Activated CD4-positive, alpha-beta T cell treated with anti-CD3 and anti-CD28 coated beads, Interleukin-2, amount 10 ng/mL, durations not matched to agents 24 days and 14 days (primary cell): ENCODE measurements at regions not wholly inside any gene's neighbourhood (a gene's known extent, or its start where the extent isn't known, plus 50 kb on each side); places are given as distances from the start of the nearest gene placed in this dataset.
"Not testable (repeated sequence)": the region's sequence is repeated elsewhere in the genome, so short reads cannot be mapped to it uniquely, and the experiment has no call there.

Experiments used
- DNase-seq: peaks from one replicate; pipeline ENCODE4 v3.0.0; 2022
- H3K27ac Mint-ChIP-seq: one replicate; pipeline ENCODE4 v1.8.0; 2022; ENCODE audit warnings: mild to moderate bottlenecking, mixed read lengths
- H3K27me3 Mint-ChIP-seq: one replicate; pipeline ENCODE4 v1.8.0; 2022; ENCODE audit warnings: mixed read lengths
- H3K36me3 Mint-ChIP-seq: one replicate; pipeline ENCODE4 v1.8.0; 2022; ENCODE audit warnings: low read depth, mild to moderate bottlenecking, mixed read lengths
- H3K4me1 Mint-ChIP-seq: one replicate; pipeline ENCODE4 v1.8.0; 2021; ENCODE audit warnings: mixed read lengths
- H3K4me3 Mint-ChIP-seq: one replicate; pipeline ENCODE4 v1.8.0; 2022; ENCODE audit warnings: mild to moderate bottlenecking, moderate library complexity, mixed read lengths
- H3K9me3 Mint-ChIP-seq: one replicate; pipeline ENCODE4 v1.8.0; 2021; ENCODE audit warnings: mixed read lengths
- intact Hi-C: fragments of 100-400 bp; cut with micrococcal nuclease; formaldehyde crosslinking; loops from one replicate; pipeline ENCODE4 v1.15.1; 2023

DNA sequence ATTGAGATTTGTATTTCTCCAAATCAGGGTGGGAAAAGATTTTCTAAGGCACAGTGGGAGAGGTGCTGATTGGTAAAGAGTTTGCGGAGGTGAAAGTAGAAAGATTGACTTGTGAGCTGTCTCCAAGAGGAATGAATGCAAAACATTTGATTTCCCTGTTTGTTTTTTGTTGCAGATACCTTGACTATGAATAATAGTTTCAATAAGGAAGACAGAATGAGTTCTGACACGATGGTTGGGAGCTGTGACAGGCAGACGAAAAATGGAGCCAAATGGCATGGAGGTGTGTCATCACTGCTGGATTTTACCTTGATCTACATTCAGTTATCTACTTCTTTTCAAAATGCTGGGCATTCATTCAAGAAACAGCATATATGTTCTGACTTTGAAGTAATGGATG lies 145.1 kb downstream of the NFKBIZ start:
- Mint-ChIP-seq H3K36me3 (no peaks in the 10 kb centered on the region), H3K27me3 (peaks cover 18% of the 10 kb centered on the region), H3K4me1 (peaks cover 39% of the 10 kb centered on the region), H3K4me3 (no peak overlapping the region), H3K9me3 (peaks cover 11% of the 10 kb centered on the region), H3K27ac (no peak overlapping the region)
- intact Hi-C loops: no loop called here
- DNase-seq: no peak

DNA sequence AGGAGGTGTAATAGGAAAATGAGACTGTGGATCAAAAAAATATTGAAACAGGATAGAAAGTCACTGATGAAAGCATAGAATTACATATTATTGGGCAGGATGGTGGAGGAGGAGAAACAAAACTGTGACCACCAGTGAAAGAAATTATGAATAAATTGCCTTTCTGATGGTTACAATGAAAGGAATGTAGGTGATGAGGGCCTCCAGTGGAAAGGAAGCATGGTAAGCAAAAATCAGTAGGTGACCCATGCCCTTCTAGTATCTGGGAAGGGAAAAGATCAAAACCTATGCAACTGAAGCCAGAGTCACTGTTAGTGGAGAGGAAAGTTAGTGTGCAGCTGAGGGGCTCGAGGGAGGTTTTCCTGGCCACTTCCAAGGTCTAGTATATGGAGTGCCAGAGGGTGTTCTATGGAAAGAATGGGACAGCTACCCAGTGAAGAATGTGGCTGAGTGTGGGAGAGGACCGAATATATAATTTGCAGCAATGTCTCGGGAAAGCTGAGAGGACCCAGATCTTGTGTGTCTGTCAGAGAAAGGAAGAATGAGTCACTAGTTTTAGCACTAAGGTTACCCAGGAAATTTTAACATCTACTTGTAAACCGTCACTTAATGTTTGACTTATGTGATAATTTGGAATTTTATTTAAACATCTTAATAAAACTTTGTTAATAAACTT lies 146.2 kb downstream of the NFKBIZ start:
- Mint-ChIP-seq H3K27me3 (peaks cover 18% of the 10 kb centered on the region), H3K9me3 (peaks cover 9% of the 10 kb centered on the region), H3K27ac (peak overlapping the region; percentile 77), H3K36me3 (no peaks in the 10 kb centered on the region), H3K4me1 (peaks cover 32% of the 10 kb centered on the region), H3K4me3 (no peak overlapping the region)
- no peak for DNase-seq
- intact Hi-C loops: no loop called here

- Mint-ChIP-seq H3K27ac (no peak overlapping the region), H3K36me3 (no peaks in the 10 kb centered on the region), H3K9me3 (peaks cover 8% of the 10 kb centered on the region), H3K4me3 (no peak overlapping the region), H3K27me3 (peaks cover 14% of the 10 kb centered on the region), H3K4me1 (peaks cover 32% of the 10 kb centered on the region)
- DNase-seq: no peak
- intact Hi-C loops: loop anchor here (1.0 kb wide), 1 partner anchor 9 kb away; no protein-coding TSS in a partner anchor
These were observed 147.5 kb downstream of the NFKBIZ start for GRCh38 chr3:101996832-101997231.

- Mint-ChIP-seq H3K27me3 (peaks cover 5% of the 10 kb centered on the region), H3K4me3 (no peak overlapping the region), H3K36me3 (no peaks in the 10 kb centered on the region), H3K9me3 (peaks cover 6% of the 10 kb centered on the region), H3K4me1 (peaks cover 20% of the 10 kb centered on the region), H3K27ac (no peak overlapping the region)
- no peak for DNase-seq
- intact Hi-C loops: no loop called here
These were observed 149.1 kb downstream of the NFKBIZ start for GRCh38 chr3:101998256-101998926.

- intact Hi-C loops: no loop called here
- Mint-ChIP-seq H3K36me3 (no peaks in the 10 kb centered on the region), H3K9me3 (peaks cover 7% of the 10 kb centered on the region), H3K27me3 (peaks cover 5% of the 10 kb centered on the region), H3K4me1 (peaks cover 15% of the 10 kb centered on the region), H3K27ac (no peak overlapping the region), H3K4me3 (no peak overlapping the region)
- no peak for DNase-seq
These were observed 150.0 kb downstream of the NFKBIZ start for GRCh38 chr3:101999177-101999779.

- intact Hi-C loops: no loop called here
- no peaks in the 10 kb centered on the region for H3K36me3 Mint-ChIP-seq
- no peak overlapping the region for H3K4me3 Mint-ChIP-seq
- peaks cover 10% of the 10 kb centered on the region for H3K9me3 Mint-ChIP-seq
- H3K27me3 Mint-ChIP-seq: peaks cover 7% of the 10 kb centered on the region
- H3K4me1 Mint-ChIP-seq: peaks cover 5% of the 10 kb centered on the region
- no peak for DNase-seq
- no peak overlapping the region for H3K27ac Mint-ChIP-seq
These were observed 151.4 kb downstream of the NFKBIZ start for GRCh38 chr3:102000620-102001209.

GRCh38 chr3:102002056-102002455 lies 152.7 kb downstream of the NFKBIZ start:
- Mint-ChIP-seq H3K36me3 (no peaks in the 10 kb centered on the region), H3K27ac (no peak overlapping the region), H3K27me3 (peaks cover 5% of the 10 kb centered on the region), H3K9me3 (peaks cover 10% of the 10 kb centered on the region), H3K4me3 (no peak overlapping the region), H3K4me1 (no peaks in the 10 kb centered on the region)
- intact Hi-C loops: no loop called here
- no peak for DNase-seq

DNA sequence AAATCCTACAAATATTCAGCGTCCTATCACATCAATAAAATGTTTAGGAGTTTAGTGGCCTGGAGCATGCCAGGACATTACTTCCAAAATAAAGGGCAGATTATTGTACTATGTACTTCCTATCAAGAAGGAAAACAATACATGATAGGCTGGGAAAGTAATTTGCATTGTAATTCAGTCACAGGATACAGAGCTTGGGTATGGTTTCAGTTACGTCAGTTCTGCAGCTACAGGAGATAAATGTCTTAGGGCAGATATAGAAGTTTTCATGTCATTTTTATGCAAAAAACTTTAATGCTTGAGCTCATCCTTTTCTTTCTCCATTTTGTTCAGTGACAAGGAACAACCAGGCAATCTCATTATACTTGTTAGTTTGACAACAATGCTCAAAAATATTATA lies 155.2 kb downstream of the NFKBIZ start:
- no peaks in the 10 kb centered on the region for H3K36me3 Mint-ChIP-seq
- no peak overlapping the region for H3K4me3 Mint-ChIP-seq
- no peaks in the 10 kb centered on the region for H3K4me1 Mint-ChIP-seq
- no peak overlapping the region for H3K27ac Mint-ChIP-seq
- H3K27me3 Mint-ChIP-seq: peaks cover 2% of the 10 kb centered on the region
- no peak for DNase-seq
- peaks cover 10% of the 10 kb centered on the region for H3K9me3 Mint-ChIP-seq
- intact Hi-C loops: no loop called here

GRCh38 chr3:102005551-102005950 lies 156.2 kb downstream of the NFKBIZ start:
- Mint-ChIP-seq H3K4me3 (no peak overlapping the region), H3K4me1 (no peaks in the 10 kb centered on the region), H3K27me3 (peaks cover 6% of the 10 kb centered on the region), H3K9me3 (peaks cover 16% of the 10 kb centered on the region), H3K27ac (no peak overlapping the region), H3K36me3 (no peaks in the 10 kb centered on the region)
- intact Hi-C loops: no loop called here
- no peak for DNase-seq

DNA sequence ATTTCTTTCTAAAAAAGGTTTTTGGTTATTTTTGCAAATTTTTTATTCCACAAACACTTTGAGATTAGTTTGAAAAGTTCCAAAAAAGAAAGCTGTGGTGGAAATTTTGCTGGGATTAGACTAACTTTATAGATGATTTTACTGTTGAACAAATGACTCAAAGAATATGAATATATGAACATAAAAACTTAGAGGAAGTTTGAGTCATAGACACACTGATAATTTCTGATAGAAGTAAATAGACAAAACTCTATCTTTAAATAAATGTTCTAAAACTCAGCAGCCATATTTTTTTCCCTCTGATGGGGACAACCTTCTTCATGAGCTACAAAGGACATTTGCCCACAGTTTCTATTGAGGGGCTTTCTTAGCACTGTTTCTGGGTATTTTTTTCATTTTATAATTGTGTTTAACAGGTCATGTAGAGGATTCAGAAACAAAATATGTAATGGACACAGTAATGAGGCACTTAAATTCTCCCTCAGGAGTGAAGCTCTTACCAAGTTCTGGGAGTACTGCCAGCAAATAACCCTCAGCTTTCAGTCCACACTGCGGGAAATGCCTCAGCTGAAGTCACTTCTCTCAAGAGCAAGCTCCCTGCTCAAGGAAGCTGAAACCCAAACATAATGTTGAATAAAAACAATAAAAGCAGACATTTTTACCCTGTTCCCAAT lies 157.6 kb downstream of the NFKBIZ start:
- H3K4me1 Mint-ChIP-seq: no peaks in the 10 kb centered on the region
- no peaks in the 10 kb centered on the region for H3K36me3 Mint-ChIP-seq
- no peak overlapping the region for H3K4me3 Mint-ChIP-seq
- peaks cover 21% of the 10 kb centered on the region for H3K9me3 Mint-ChIP-seq
- no peak for DNase-seq
- H3K27ac Mint-ChIP-seq: no peak overlapping the region
- H3K27me3 Mint-ChIP-seq: peaks cover 13% of the 10 kb centered on the region
- intact Hi-C loops: no loop called here

DNA sequence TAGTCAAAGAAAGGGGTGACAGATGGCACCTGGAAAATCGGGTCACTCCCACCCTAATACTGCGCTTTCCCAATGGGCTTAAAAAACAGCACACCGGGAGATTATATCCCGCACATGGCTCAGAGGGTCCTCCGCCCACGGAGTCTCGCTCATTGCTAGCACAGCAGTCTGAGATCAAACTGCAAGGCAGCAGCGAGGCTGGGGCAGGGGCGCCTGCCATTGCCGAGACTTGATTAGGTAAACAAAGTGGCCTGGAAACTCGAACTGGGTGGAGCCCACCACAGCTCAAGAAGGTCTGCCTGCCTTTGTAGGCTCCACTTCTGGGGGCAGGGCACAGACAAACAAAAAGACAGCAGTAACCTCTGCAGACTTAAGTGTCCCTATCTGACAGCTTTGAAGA lies 159.1 kb downstream of the NFKBIZ start:
- H3K27me3 Mint-ChIP-seq: peaks cover 13% of the 10 kb centered on the region
- H3K27ac Mint-ChIP-seq, intact Hi-C loops, H3K4me3 Mint-ChIP-seq, H3K4me1 Mint-ChIP-seq, H3K36me3 Mint-ChIP-seq, DNase-seq: not testable (repeated sequence)
- H3K9me3 Mint-ChIP-seq: peaks cover 30% of the 10 kb centered on the region

GRCh38 chr3:102016417-102016816 lies 167.1 kb downstream of the NFKBIZ start:
- Mint-ChIP-seq H3K4me3 (no peak overlapping the region), H3K9me3 (peaks cover 18% of the 10 kb centered on the region), H3K4me1 (peaks cover 4% of the 10 kb centered on the region), H3K27ac (no peak overlapping the region), H3K27me3 (peaks cover 15% of the 10 kb centered on the region), H3K36me3 (peaks cover 3% of the 10 kb centered on the region)
- intact Hi-C loops: no loop called here
- DNase-seq: no peak

GRCh38 chr3:102017784-102018183 lies 168.5 kb downstream of the NFKBIZ start:
- Mint-ChIP-seq H3K9me3 (peaks cover 14% of the 10 kb centered on the region), H3K4me3 (no peak overlapping the region), H3K27me3 (peaks cover 14% of the 10 kb centered on the region), H3K27ac (no peak overlapping the region), H3K36me3 (peaks cover 3% of the 10 kb centered on the region), H3K4me1 (peaks cover 4% of the 10 kb centered on the region)
- DNase-seq: no peak
- intact Hi-C loops: no loop called here

DNA sequence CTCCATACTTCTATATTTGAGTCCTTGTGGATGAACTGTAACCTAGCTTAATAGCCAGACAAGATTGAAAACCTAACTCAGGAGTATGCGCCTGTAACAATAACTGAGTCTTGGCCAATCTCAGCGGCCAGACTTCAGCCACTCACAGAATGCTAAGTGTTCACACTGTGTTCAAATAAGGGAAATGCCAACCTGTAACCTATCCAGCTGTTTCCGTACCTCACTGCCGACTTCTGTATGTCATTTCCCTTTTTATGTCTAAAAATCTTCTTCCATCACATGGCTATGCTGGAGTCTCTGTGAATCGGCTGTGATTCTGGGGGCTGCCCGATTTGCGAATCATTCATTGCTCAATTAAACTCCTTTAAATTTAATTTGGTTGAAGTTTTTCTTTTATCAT lies 169.2 kb downstream of the NFKBIZ start:
- H3K27me3 Mint-ChIP-seq: peaks cover 14% of the 10 kb centered on the region
- no peak overlapping the region for H3K27ac Mint-ChIP-seq
- peaks cover 4% of the 10 kb centered on the region for H3K4me1 Mint-ChIP-seq
- peaks cover 9% of the 10 kb centered on the region for H3K9me3 Mint-ChIP-seq
- intact Hi-C loops: no loop called here
- H3K36me3 Mint-ChIP-seq: no peaks in the 10 kb centered on the region
- H3K4me3 Mint-ChIP-seq: no peak overlapping the region
- no peak for DNase-seq
